NCI-H128 (cell line): ENCODE measurements at regions not wholly inside any gene's neighbourhood (a gene's known extent, or its start where the extent isn't known, plus 50 kb on each side); places are given as distances from the start of the nearest gene placed in this dataset.
"Not testable (repeated sequence)": the region's sequence is repeated elsewhere in the genome, so short reads cannot be mapped to it uniquely, and the experiment has no call there.

Source experiments
- DNase-seq: peaks from one replicate; lab custom pipeline; 2025; ENCODE audit not compliant: unreplicated experiment; lab: John Stamatoyannopoulos, UW

DNA sequence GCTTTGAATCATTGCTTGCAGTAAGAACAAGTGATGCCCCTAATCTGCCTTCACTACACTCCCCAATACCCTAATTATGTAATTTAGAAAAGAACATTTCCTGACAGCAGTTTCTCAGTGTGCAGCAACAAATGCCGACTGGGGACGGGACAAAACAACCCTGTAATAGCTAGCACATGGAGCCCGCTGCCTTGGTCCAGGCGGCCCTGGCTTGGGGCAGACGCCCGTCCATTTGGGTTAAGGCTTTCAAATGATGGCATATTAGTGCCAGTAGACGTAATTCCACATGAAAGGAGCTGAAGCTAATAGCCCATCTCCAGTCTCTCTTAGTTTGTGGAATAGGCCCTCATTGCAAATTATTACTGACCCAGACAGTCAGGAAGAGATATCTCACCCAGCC lies 150.6 kb upstream of the PITX1 start:
- no peak for DNase-seq

DNA sequence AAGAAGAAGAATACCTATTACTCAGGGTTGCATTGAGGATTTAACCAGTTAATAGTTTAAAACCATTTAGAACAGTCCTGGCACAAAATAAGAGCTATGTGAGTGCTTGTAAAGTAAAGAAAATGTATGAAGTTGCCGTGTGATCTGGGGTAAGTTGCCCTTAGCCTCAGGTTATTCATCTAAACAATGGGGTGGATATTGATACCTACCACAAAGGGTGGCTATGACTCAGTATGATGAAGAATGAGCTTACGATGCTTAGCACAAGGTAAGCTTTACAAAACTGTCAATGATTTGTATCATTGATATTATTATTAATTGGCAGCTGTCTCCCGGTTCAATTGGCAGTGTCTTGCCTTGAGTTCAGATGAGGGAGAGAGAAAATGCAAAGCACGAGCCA lies 149.4 kb upstream of the PITX1 start:
- no peak for DNase-seq

DNA sequence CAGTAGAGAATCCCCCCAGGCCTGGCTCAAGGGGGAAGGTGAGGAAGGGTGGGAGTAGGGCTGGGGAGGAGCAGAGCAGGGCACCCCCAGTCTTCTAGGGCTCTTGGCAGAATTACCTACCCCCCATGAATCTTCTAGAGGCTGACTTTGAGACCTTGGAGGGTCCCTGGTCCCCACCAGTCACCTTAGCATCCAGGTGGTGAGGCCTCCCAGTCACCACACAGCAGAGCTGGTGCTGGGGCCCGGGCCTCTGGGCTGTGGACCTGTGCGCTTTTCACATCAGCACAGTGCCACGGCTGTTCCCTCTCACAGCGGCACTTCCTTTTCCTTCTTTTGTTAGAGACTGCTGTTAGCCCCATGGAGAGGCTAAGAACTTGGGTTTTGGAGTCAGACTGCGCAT lies 148.6 kb upstream of the PITX1 start:
- no peak for DNase-seq

DNA sequence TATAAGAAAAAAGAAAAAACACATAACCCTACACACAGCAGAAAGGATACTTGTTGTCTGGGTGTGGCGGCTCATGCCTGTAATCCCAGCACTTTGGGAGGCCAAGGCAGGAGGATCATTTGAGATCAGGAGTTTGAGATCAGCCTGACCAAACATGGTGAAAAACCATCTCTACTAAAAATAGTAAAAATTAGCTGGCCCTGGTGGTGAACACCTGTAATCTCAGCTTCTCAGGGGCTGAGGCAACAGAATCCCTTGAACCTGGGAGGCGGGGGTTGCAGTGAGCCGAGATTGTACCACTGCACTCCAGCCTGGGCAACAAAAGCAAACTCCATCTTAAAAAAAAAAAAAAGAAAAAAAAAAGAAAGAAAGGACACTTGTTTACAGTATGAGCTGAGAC lies 147.6 kb upstream of the PITX1 start:
- no peak for DNase-seq

DNA sequence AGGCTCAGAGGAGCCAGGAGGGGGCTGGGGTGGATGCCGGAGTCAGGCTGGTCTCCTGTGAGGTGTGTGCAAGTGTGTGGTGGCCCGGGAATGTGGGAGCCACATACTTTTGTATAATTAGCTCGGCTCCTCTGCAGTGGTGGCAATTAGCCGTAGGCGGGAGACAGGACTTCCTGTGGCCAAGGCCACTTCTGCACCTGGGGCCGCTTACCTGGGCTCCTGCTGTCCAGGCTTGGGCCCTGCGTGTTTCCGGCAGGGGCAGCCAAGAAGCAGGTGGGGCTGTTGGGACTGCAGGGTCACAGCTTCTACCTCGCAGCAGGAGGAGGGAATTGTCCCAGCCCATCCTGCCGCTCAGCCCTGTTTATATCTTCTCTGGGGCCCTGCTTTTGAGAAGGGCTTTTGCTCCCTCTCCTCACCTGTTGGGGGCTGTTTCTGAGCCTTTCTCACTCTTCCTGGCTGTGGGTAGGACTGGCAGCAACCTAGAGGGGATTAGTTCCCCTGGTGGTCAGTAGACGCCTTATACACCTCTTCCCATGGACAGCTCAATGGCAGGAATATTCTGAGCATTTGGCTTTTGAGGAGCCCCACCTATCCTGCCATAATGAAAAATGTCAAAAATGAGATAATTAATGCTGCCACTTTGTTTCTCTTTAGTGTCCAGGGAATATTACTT lies 145.4 kb upstream of the PITX1 start:
- no peak for DNase-seq

DNA sequence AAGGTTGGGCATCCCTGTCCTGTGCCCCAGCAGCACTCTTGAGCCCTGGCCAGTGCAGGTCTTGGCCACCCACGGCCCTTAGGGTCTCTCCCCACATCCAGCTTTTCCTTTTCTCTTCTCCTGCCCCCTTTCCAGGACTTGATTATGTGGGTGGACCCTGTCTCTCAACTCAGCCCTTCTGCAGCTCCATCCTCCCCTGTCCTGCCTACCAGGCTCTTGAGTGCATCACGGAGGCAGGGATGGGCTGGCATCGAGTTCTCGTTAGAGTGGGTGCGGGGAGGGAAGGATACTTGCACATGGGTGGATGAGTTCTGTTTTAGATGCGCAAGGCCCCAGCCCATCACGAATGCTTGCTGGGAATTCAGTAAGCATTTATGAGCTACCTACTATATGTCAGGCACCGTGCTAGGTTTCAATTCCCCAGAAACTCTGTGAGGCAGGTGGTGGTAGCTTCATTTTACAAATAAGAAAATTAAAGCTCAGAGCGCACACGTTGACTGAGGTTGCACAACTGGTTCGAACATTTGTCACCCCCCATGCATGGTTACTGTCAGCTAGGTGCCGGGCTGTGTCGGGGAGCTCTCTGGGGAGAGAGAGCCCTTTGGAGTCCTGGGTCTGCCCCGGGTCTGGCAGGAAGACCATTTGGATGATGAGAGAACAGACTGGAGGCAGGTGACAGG lies 144.6 kb upstream of the PITX1 start:
- no peak for DNase-seq

DNA sequence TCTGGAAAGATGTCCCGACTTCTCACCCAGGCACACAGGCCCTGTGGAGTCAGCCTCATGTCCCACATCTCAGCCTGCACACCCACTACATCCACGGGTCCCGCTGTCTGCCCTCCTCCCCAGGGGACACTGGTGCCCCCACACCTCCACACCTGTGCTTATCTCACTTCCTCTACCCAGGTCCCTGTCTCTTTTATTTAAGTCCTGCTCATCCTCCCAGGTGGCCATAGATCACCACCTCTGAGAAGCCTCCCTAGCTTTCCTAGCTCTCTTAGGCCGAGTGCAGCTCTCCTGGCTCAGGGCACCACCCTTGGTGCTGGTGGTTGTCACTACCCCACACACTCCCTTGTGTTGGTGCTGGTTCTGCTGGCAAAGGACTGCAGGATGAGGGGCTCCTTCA lies 143.6 kb upstream of the PITX1 start:
- no peak for DNase-seq

DNA sequence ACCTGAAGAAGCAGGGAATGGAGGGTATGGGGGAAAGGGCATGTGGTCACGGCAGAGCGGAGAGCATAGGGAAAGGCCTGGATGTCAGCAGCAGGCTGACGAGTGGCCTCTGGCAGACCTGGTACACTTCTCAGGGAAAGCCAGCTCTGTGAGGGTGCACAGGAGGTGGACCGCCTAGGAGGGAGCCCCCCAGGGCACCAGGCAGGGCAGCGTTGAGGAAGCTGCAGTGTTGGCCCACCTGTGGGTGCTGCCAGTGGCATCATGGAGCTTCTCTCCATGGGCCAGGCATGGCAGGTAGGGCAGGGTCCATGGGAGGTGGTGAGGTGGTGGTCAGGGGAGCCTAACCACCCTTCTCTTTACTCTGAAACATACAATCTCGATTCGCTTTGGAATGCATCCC lies 143.0 kb upstream of the PITX1 start:
- DNase-seq, result no peak

DNA sequence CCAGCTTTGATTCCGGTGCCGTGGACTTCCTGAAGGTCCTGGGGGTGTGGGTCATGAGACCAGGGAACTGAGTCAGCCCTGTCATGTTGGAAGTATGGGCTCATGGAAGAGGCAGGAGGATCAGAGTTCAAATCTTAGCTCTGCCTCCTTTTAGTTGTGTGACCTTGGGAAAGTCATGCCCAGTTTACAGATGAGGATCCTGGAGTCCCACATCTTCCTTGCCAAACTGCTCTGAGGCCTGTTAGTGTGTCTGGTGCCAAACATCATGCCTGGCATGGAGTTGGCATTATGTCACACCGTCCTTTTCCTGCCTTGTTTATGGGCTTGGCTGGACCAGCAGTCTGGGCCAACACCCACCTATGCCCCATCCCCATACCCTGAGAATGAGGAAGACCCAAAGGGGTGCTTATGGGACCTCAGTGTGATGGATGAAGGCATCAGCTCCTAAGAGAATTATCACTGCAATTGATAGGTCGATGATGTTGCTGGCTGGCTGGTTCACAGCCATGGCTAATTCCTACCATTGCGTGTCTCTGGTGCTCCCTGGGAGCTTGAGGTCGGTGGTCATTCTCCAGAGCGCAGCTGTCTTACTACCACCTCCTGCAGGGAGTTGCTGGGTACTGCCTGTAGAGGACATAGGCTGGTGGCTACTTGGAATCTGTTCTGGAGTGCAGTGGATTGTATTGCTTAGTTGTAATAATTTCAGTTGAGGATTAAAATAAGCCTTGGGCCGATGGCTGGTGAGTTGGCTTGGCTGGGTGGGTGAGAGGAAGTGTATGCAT lies 140.5 kb upstream of the PITX1 start:
- no peak for DNase-seq

DNA sequence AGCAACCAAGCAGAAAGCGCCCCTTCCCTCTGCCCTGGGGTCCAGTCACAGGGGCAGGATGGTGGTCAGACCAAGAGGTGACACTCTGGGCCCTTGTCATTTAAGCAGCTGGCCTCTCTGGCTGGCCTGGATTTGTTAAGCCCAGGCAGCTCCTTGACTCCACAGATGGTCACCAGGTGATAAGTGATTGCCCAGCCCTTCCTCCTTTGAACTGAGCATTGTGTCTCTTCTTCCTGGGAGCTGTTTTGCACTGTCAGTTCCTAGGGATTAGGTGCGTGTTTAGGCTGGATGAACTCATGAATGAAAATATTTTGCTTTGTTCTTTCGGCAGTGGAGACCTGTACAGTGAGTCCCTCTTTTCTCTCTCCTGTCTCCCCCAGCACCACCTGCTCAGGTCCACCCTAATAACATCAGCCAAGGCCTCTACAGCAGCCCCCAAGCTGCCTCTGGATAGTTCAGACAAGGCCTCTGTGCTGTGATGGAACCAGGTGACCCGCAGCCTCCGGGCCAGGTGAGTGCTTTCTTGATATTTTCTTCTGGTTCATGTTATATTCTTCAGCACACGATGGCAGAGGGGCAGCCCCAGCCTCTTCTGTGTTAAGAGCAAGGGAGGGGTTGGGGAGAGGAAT lies 139.7 kb upstream of the PITX1 start:
- DNase-seq, result no peak

DNA sequence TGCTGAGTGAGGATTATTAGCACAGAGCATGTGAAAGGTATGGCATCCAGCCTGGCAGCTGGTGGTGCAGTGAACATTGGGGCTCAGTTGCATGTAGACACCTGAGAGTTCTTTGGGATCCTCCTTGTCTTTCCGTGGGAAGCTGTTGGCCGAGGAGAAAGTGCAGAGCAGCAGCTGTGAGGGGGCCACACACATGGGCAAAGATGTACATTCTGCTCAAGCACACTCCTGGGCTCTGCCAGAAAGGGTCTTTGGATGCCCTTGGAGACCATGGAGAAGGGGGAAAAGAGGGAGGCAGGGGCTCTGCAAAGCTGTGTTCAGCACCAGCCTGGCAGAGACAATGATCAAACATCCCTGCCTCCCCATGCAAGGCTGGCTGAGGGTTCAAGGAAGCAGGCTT lies 138.7 kb upstream of the PITX1 start:
- no peak for DNase-seq

DNA sequence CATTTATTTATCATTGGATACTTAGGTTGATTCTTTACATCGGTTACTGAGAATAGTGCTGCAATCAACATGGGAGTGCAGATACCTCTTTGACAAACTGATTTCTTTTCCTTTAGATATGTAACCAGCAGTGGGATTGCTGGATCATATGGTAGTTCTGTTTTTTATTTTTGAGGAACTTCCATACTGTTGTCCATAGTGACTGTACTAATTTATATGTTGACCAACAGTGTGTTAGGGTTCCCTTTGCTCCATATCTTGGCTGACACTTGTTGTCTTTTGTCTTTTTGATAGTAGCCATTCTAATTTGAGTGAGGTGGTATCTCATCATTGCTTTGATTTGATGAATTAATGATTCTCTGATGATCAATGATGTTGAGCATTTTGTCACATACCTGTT lies 137.3 kb upstream of the PITX1 start:
- DNase-seq, result no peak

DNA sequence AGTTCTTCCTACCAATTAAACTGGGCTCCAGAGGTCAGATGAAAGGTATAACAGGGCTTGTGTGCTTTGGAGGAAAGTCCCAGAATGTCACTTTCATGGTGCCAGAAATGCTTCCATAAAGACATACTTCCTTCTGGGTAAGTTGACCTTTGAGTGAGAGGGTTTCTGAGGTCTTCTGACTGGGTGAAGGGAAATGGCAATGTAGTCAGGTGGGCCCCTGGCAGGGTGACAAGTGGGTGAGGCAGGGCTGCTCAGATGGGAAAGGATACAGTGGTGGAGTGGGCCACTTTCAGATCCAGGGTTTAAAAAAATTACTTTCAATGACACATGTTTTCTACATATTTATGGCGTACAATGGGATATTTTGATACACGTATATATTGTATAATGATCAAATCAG lies 136.5 kb upstream of the PITX1 start:
- no peak for DNase-seq

DNA sequence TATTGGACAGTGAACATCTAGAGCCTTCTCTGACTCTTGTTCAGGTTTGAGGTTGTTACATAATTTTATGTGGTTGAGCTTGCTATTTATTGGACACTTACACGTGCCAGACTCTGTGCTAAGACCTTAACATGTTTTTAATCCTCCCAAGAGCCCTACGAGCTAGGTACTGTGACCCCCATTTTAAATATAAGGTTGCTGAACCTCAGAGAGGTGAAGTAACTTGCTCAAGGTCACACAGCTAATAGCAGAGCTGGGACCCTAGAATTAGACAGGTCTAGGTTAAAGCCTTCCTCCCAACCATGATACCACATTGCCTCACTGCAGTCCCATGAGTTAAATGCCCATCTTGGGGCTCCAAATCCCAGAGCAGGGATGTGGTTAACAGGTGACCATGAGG lies 135.7 kb upstream of the PITX1 start:
- DNase-seq, result no peak

DNA sequence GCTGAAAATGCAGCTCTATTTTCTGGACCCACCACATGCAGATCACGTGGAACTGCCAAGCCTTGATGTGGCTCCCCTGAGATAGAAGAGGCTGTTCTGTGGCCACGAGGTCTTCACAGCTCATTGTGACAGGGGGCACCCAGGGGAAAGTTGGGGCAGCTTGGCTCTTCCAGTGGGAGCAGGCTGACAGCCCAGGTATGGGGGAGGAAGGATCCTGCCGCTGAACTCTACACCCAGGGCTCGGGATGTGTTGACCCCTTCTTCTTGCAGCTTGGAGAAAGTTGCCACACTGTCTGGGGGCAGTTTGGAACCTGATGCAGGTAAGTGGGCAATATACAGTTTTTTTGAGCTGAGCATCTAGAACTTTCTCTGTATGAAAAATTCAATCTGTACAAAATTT lies 133.6 kb upstream of the PITX1 start:
- DNase-seq, result no peak

DNA sequence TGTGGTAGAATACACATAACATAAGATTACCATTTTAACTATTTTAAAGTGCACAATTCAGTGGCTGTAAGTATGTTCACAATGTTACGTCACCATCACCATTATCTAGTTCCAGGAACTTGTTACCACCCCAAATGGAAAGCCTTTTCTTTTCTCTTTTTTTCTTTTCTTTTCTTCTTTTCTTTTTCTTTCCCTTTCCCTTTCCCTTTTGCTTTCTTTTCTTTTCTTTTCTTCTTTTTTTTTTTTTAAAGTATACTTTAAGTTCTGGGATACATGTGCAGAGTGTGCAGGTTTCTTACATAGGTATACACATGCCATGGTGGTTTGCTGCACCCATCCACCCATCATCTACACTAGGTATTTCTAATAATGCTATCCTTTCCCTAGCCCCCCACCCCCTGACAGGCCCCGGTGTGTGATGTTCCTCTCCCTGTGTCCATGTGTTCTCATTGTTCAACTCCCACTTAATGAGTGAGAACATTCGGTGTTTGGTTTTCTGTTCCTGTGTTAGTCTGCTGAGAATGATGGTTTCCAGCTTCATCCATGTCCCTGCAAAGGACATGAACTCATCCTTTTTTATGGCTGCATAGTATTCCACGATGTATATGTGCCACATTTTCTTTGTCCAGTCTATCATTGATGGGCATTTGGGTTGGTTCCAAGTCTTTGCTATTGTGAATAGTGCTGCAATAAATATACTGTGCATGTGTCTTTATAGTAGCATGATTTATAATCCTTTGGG lies 131.0 kb upstream of the PITX1 start:
- DNase-seq, result not testable (repeated sequence)

DNA sequence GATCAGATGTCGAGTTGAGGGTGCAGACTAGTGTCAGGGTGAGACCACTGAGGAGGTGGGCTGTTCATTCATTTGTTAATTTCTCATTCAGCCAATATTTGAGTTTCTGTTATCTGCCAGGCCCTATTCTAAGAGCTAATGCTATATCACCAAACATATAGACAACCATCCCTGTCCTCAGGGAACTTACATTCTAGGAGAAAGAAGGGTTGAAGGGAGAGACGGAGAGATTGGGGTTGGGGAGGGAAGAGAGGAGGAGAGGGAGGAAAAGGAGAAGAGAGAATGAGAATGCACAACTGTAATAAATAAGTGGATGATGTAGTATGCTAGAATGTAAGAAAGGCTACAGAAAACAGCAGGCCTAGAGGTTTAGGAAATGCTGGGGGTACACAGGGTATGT lies 129.9 kb upstream of the PITX1 start:
- no peak for DNase-seq

DNA sequence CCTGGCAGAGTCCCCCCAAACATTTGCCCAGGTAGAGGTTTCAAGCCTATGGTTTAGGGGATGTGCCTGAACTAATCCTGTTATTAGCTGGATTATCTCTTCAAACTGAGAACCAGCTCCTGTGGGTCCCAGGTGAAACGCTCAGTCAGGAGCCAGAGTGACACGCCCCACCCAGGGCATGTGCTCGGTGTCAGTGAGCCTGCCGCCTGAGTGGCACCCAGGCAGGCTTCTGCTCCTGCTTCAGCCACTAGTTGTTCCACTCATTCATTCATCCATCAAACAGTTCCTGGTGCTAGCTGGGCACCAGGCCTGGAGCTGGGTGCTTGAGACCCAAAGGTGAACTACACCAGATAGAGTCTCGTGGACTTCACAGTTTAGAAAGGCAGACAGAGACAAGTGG lies 129.4 kb upstream of the PITX1 start:
- no peak for DNase-seq

DNA sequence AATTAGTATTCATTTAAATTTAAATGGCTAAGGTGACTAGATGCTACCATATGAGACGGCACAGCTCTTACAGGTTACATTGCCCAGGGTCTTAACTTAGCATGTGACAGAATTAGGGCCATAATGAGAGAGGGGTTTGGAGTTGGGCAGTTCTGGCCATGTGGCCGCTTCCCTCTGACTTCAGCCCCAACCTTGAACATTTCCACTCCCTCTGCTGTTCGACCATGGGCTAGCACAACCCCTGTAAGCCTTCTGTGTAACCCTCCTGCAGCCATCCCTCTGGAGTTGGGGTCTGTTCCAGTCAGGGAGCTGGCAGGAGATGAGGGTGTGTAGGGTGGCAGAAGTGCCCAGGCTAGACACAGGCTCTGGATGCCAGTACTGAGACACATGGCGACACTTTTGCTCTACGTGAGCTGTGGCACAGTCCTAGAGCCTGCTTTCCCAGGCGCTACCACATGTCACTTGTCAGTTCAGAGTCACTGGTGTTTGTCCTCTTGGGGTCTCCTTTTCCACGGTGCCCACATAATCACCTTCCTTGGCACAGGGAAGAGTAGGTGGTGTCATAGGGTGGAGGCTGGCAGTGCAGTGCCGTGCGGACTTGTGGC lies 128.7 kb upstream of the PITX1 start:
- no peak for DNase-seq

DNA sequence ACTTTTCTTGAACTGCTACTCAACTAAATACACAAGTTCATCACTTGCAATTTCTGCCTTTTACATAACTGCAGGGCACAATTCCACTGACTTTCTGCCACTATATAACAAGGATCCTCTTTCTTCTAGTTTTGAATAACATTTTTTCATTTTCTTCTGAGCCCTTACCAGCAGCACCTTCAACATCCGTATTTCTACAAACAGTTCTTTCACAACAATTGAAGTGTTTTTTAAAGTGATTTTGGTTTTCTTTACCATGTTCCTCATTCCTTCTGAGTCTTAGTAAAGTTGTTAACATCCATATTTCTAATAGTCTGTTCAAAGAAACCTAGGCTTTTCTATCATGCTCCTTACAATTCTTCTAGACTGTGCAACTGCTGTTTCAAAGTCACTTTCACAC lies 127.2 kb upstream of the PITX1 start:
- DNase-seq, result no peak
